GM20000 (cell line): ENCODE measurements at regions not wholly inside any gene's neighbourhood (a gene's known extent, or its start where the extent isn't known, plus 50 kb on each side); places are given as distances from the start of the nearest gene placed in this dataset.

Source experiments
- DNase-seq: peaks from one replicate; pipeline ENCODE4 v3.0.0; 2012; ENCODE audit warnings: low spot score
- CTCF ChIP-seq: IDR thresholded peaks from 2 replicates; pipeline ENCODE4 v1.5.1; 2012; ENCODE audit warnings: mild to moderate bottlenecking, control low read depth; ENCODE audit errors: extremely low read depth, missing control alignments

- DNase-seq, result no peak
- no peak for TF ChIP-seq CTCF
Observed at GRCh38 chr15:38154837-38155236, 97.8 kb upstream of the SPRED1 start.

- TF ChIP-seq CTCF, result no peak
- DNase-seq, result no peak
Observed at GRCh38 chr15:38163658-38164057, 89.0 kb upstream of the SPRED1 start.

DNA sequence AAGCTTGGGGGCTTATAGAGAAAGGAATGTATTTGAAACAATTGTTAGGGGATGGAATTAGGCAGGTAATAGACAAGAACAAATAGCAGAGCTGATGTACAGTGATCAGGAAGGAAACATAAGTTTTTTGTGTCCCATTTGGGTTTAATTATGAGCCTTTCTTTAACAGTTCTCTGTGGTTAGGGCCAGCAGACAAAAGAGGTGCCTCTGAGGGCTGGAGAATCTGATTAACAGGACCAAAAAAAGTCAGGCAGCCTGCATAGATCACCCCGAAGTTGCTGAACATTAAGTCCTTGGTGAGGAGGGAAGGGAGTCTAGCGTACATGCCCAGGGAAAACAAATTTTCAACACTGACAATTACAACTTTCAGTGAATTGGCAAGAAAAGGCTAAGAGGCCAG, 88.6 kb upstream of the SPRED1 start:
- no peak for DNase-seq
- no peak for TF ChIP-seq CTCF

DNA sequence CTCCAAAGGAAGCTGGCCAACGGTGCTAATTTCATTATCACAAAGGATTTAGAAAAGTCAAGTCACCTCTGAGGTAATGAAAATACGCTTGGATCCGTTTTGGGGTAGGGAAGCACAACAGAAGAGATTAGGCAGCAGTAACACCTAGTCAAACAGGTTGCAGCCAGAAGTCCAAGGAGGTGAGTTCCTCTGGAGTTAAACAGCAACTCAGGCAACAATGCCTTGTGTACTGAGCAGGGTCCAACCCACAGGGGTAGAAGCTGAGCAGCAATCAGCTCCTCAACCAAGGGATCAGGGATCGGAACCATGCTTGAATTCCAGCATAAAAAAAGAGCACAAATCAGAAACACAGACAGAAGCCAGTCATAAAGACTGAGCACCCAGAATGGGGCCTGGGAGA, 88.1 kb upstream of the SPRED1 start:
- no peak for DNase-seq
- TF ChIP-seq CTCF, result no peak

- TF ChIP-seq CTCF, result no peak
- DNase-seq, result no peak
Observed at GRCh38 chr15:38168467-38169070, 84.1 kb upstream of the SPRED1 start.

GRCh38 chr15:38171973-38172372, 80.7 kb upstream of the SPRED1 start:
- no peak for TF ChIP-seq CTCF
- no peak for DNase-seq

GRCh38 chr15:38174691-38175090, 77.9 kb upstream of the SPRED1 start:
- no peak for TF ChIP-seq CTCF
- no peak for DNase-seq

DNA sequence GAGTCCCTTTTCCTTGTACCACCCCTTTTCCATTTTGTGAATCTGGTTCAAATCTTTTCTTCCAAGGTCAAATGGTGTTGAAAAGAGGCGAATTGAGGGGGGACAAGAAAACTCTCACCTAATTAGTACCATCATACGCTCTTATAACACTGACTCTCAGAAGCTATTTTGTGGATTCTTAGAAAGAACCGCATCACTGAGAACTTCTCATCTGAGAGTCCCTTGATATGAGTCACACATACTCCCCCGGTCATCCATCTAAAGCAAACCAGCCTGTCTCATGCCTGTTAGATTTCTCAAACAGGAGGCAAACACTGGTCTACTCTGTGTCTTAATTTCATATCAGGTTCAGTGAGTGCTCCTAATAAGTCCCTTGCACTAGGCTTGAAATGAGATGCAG, 76.5 kb upstream of the SPRED1 start:
- TF ChIP-seq CTCF, result no peak
- DNase-seq, result peak; percentile 22
